Suprapubic skin (tissue), 4 donors: ENCODE measurements at regions not wholly inside any gene's neighbourhood (a gene's known extent, or its start where the extent isn't known, plus 50 kb on each side); places are given as distances from the start of the nearest gene placed in this dataset.

ENCODE experiments used
- POLR2A ChIP-seq, 2 donors: fragments of 450-650 bp; IDR thresholded peaks; one replicate each; pipeline ENCODE4 v1.6.1; 2017; ENCODE audit warnings: antibody characterized with exemption in 2 of 2, mild to moderate bottlenecking in 2 of 2, moderate library complexity in 2 of 2
- POLR2AphosphoS5 ChIP-seq, 3 donors: sonication (generic); formaldehyde crosslinking; IDR thresholded peaks; one replicate each; pipeline ENCODE4 v1.6.1; 2017; ENCODE audit warnings: antibody characterized with exemption in 3 of 3
- TF ChIP-seq, protein P1 (sequence below), 2 donors: fragments of 200-600 bp in 1 of 2; fragments of 450-650 bp in 1 of 2; sonication (generic) in 1 of 2; IDR thresholded peaks; one replicate each; pipeline ENCODE4 v1.5.1; 2016 to 2019; ENCODE audit warnings: antibody characterized with exemption in 2 of 2, mild to moderate bottlenecking in 1 of 2, moderate library complexity in 1 of 2

DNA sequence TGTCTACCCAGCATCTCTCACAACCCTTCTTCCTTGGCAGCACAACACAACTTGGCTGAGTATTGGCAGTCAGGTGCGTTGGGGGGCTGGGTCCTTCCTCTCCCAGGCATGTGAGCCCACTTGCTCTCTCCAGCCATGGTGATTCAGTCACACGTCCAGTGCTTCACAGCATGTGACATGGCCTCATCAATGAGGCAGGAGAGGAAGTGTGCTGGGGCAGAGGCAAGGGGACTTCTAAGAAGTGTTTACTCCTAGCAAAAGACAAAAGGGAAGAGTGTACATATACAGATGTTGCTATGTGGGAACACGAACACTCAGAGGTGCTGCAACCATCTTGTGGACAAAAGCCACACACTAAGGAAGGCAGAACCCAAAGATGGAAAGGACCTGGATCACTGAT lies 380.8 kb downstream of the FBXW7 start:
- TF ChIP-seq POLR2A (IDR thresholded peaks at IDR 0.05) (no peak), POLR2AphosphoS5 (IDR thresholded peaks at IDR 0.05) (no peak)
- TF ChIP-seq, protein P1, sequence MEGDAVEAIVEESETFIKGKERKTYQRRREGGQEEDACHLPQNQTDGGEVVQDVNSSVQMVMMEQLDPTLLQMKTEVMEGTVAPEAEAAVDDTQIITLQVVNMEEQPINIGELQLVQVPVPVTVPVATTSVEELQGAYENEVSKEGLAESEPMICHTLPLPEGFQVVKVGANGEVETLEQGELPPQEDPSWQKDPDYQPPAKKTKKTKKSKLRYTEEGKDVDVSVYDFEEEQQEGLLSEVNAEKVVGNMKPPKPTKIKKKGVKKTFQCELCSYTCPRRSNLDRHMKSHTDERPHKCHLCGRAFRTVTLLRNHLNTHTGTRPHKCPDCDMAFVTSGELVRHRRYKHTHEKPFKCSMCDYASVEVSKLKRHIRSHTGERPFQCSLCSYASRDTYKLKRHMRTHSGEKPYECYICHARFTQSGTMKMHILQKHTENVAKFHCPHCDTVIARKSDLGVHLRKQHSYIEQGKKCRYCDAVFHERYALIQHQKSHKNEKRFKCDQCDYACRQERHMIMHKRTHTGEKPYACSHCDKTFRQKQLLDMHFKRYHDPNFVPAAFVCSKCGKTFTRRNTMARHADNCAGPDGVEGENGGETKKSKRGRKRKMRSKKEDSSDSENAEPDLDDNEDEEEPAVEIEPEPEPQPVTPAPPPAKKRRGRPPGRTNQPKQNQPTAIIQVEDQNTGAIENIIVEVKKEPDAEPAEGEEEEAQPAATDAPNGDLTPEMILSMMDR (IDR thresholded peaks at IDR 0.05), result no peak
